ENCODE measurements at regions not wholly inside any gene's neighbourhood (a gene's known extent, or its start where the extent isn't known, plus 50 kb on each side); places are given as distances from the start of the nearest gene placed in this dataset.
"Not testable (repeated sequence)": the region's sequence is repeated elsewhere in the genome, so short reads cannot be mapped to it uniquely, and the experiment has no call there.

DNA sequence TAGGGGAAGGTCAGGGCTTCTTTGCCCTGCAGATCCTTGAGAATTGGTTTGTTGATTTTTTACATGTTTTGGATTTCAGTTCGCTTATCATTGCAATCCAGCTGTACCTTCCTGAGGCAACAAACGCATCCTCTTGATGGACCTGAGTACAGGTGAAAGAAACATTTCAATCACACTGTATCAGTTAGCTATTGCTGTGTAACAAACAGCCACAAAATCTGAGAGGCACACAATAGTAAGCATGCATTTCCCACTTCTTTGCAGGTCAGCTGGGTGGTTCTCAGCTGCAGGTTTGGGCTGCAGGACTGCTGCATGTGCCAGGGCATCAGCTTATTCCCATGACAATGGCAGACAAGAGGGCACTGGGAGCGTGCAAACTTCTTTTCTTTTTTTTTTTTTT, 586.4 kb downstream of the MATN1 start:
- DNase-seq (ENCODE audit: low read depth) = no peak
- no peak for TF ChIP-seq CTCF (IDR thresholded peaks at IDR 0.05; ENCODE audit: low read depth, low read length, missing control alignments)
- no peak overlapping the region for H3K4me3 ChIP-seq (ENCODE audit: low read depth, low read length)

GRCh38 chr1:30135698-30136097, 587.7 kb downstream of the MATN1 start:
- TF ChIP-seq CTCF (IDR thresholded peaks at IDR 0.05; ENCODE audit: low read depth, low read length, missing control alignments) = no peak
- H3K4me3 ChIP-seq (ENCODE audit: low read depth, low read length) = no peak overlapping the region
- DNase-seq (ENCODE audit: low read depth) = no peak

DNA sequence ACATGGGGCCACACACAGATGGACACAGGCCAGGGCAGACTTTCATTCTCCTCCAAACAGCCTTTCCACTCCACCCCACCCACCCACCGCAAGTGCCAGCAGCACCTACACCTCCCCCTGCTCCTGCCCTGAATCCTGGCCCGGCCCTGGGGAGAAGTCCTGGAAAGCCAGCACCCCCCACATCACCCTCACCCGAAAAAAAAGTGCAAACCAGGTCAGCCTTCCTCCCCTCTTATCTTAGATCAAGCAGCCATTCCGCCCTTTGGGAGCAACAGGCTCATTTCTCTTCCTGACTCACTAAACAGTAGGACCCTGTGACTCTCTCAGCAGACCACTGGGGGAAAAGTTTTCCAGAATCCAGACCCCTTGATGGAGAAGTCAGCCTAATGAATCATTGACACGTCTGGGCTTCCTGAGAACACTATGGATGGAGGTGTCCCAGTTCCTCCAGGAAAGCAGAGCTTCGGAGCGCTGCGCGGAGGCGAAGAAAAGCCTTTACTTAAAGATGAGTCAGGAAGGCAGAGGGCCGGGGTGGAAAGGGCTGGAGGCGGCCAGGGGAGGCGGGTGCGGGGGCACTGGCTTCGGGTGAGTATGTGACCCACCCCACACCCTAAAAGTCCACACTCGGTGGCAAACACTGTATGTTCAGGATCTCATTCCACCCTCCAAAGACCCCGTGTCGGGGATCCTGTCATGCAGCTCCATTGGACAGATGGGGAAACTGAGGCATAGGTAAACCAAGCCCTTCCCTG, 588.7 kb downstream of the MATN1 start:
- no peak for DNase-seq (ENCODE audit: low read depth)
- no peak overlapping the region for H3K4me3 ChIP-seq (ENCODE audit: low read depth, low read length)
- TF ChIP-seq CTCF (IDR thresholded peaks at IDR 0.05; ENCODE audit: low read depth, low read length, missing control alignments) = no peak

DNA sequence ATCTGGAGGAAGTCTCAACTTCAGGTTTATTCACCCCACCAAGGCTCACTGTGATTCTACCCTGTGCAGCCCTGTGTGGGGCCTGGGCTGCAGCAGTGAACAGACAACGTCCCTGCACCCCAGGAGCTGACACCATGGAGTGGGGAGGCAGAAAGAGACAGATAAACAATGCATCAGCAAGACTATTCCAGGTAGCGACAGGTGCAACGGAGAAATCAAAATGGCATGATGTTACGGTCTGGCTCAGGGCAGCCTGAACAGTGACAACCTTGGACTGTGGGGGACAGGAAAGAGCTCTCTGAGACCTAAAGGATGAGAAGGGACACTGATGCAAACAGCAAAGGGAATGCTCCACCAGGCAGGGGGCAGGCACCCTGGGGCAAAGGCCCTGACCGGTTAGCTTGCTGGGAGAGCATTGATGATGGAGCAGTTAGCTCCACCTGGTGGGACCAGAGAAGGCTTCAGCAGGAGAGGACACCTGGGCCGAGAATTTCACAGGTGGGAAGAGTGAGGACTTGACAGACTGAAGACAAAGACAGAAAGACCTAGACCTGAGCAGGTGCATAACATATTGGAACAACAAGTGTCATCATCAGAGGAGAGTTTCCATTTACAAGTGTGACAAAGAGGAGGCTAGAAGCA, 589.9 kb downstream of the MATN1 start:
- DNase-seq (ENCODE audit: low read depth) = no peak
- H3K4me3 ChIP-seq (ENCODE audit: low read depth, low read length) = no peak overlapping the region
- TF ChIP-seq CTCF (IDR thresholded peaks at IDR 0.05; ENCODE audit: low read depth, low read length, missing control alignments) = no peak

- DNase-seq (ENCODE audit: low read depth) = no peak
- TF ChIP-seq CTCF (IDR thresholded peaks at IDR 0.05; ENCODE audit: low read depth, low read length, missing control alignments) = no peak
- no peak overlapping the region for H3K4me3 ChIP-seq (ENCODE audit: low read depth, low read length)
Measured at GRCh38 chr1:30132602-30133286, 590.6 kb downstream of the MATN1 start.

- not testable (repeated sequence) for DNase-seq (ENCODE audit: low read depth); H3K4me3 ChIP-seq (ENCODE audit: low read depth, low read length)
Measured at GRCh38 chr1:30130566-30130965, 592.8 kb downstream of the MATN1 start.

DNA sequence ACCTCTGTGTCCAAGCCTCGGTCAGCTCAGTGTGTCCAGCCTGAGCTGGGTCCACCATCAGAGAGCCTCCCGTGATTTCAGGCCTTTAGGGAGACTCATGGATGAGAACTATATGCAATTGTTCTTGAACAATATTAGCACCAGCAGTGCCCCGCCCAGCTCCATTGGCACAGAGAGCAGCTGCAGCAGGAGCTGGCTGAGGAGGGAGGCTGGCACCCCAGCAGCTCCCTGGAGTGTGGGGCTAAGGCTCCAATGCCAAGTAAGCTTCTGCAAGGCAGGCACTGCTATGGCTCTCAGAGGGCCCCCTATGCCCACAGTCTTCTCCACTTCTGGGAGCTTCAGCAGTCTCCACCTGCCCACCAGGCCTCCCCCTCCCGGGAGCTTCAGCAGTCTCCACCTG, 593.3 kb downstream of the MATN1 start:
- H3K4me3 ChIP-seq (ENCODE audit: low read depth, low read length) = no peak overlapping the region
- no peak for DNase-seq (ENCODE audit: low read depth)
- TF ChIP-seq CTCF (IDR thresholded peaks at IDR 0.05; ENCODE audit: low read depth, low read length, missing control alignments) = no peak
